ENCODE measurements at regions not wholly inside any gene's neighbourhood (a gene's known extent, or its start where the extent isn't known, plus 50 kb on each side); places are given as distances from the start of the nearest gene placed in this dataset.

DNA sequence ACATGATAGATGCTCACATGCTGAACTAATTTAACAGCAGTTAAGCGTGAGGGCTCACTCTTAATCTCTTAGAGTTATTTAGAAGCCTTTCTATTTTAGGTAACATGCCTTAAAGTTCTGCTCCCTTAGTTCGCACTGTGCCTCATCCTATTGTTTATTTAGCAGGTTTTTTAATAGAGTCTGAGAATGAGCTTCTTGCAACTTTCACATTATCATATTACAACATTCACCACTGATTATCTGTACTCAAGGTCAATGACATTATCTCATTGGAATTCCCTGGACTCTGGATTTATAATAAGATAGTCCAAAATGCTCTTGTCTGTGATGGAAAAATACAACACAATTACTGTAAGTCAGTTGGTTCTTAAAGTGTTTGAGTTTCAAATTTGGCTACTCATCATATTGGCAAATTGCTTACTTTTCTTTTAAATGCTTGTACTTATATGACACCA is 183.6 kb upstream of the SLC38A2 start:
- WGBS (ENCODE audit: missing lambda C conversion rate), result 13% methylated on average over 2 of the region's 2 CpGs
- POLR2A ChIA-PET, result interaction anchor here (1.0 kb wide), 1 partner anchor 32 kb away, joined by 7 read pairs; no protein-coding TSS in a partner anchor
- FAIRE-seq, result peak; percentile 32

DNA sequence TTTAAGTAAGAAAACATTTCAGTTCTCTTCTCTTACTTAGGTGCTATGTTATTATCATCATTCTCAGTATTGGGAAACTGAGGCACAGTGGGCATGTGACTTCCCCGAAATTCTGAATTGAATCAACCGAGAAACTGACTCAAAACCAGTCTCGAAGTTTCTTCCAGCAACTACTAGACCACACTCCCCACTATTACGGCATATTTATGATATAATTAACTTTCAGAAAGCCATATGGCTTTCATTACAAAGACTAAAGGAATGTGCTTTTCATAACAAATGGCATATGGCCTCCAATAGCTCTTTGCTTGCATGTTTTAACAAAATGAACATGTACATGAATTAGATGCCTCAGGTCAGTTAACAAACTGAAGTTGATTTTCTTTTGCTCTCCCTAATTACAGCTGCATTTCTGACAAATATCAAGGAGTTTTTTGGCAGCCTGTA is 182.9 kb upstream of the SLC38A2 start:
- DNase-seq (ENCODE audit: low read depth in 1 of 2, low spot score in 1 of 2) (no peak), ATAC-seq (no peak), FAIRE-seq (no peak)
- H3K4me3 ChIP-seq, result no peak overlapping the region
- 79% methylated on average over 4 of the region's 4 CpGs for WGBS (ENCODE audit: missing lambda C conversion rate)
- no peak for TF ChIP-seq NR3C1 (IDR thresholded peaks at IDR 0.05)
- no peak for TF ChIP-seq HEYL (CRISPR knock-in tag; IDR thresholded peaks at IDR 0.05)
- peak; percentile 81 for TF ChIP-seq ZSCAN20 (CRISPR knock-in tag; IDR thresholded peaks at IDR 0.05)
- TF ChIP-seq CHD2 (IDR thresholded peaks at IDR 0.05; ENCODE audit: low read length, partially characterized antibody), result no peak
- no peak for TF ChIP-seq PHF8 (IDR thresholded peaks at IDR 0.05; ENCODE audit: borderline replicate concordance, low read depth)
- TF ChIP-seq EHF (CRISPR knock-in tag; IDR thresholded peaks at IDR 0.05), result 0 out of 2 replicates have a peak, but pooled peaks have one; percentile 43
- no peak for TF ChIP-seq CBX8 (IDR thresholded peaks at IDR 0.05)
- no peak for TF ChIP-seq MAZ (IDR thresholded peaks at IDR 0.05; ENCODE audit: borderline replicate concordance, low read depth, low read length)
- TF ChIP-seq, protein P1, sequence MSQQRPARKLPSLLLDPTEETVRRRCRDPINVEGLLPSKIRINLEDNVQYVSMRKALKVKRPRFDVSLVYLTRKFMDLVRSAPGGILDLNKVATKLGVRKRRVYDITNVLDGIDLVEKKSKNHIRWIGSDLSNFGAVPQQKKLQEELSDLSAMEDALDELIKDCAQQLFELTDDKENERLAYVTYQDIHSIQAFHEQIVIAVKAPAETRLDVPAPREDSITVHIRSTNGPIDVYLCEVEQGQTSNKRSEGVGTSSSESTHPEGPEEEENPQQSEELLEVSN (IDR thresholded peaks at IDR 0.05; ENCODE audit: borderline replicate concordance, low read depth), result no peak
- H3K4me2 ChIP-seq, result peak overlapping the region; percentile 52
- H3K9me3 ChIP-seq, result peaks cover 6% of the 10 kb centered on the region; the same call in 1 of the 3 replicates
- H3K27ac ChIP-seq, result peak overlapping the region; percentile 74 to 77
- ChIA-PET CTCF (interaction anchor here (0.6 to 1.3 kb wide), 2 partner anchors 8 to 673 kb away, joined by 3 to 4 read pairs; no protein-coding TSS in a partner anchor), POLR2A (interaction anchor here (1.0 kb wide), 1 partner anchor 32 kb away, joined by 7 read pairs; no protein-coding TSS in a partner anchor)
- peaks cover 62% of the 10 kb centered on the region for H3K4me1 ChIP-seq

More for the DNA sequence above, 183.6 kb upstream of the SLC38A2 start:
- peak; percentile 58 to 61 for ATAC-seq
- TF ChIP-seq FOXS1 (CRISPR knock-in tag; IDR thresholded peaks at IDR 0.05) (peak; percentile 67; the same call in 1 of the 2 replicates), CEBPB (IDR thresholded peaks at IDR 0.05) (peak; percentile 52 to 71; a peak in 2 of 4 replicates), JUNB (IDR thresholded peaks at IDR 0.05) (peak; percentile 71), MAFK (IDR thresholded peaks at IDR 0.05; ENCODE audit: partially characterized antibody) (peak; percentile 79), GATA3 (IDR thresholded peaks at IDR 0.05; ENCODE audit: borderline replicate concordance) (peak; percentile 72; the same call in 1 of the 2 replicates), TP53 (CRISPR knock-in tag; IDR thresholded peaks at IDR 0.05) (no peak), JUN (IDR thresholded peaks at IDR 0.05) (peak in 1 of 2 experiments; percentile 15; a peak in 2 of 5 replicates), SMC3 (IDR thresholded peaks at IDR 0.05) (peak; percentile 33; the same call in 2 of the 3 replicates), FOSL2 (IDR thresholded peaks at IDR 0.05) (peak; percentile 43; the same call in 1 of the 2 replicates), FOSL2 (CRISPR knock-in tag; IDR thresholded peaks at IDR 0.05) (peak; percentile 85), MAZ (IDR thresholded peaks at IDR 0.05; ENCODE audit: borderline replicate concordance, low read depth, low read length) (no peak), EP300 (IDR thresholded peaks at IDR 0.05) (peak; percentile 43 to 58; a peak in 2 of 5 replicates)
- TF ChIP-seq, protein P2, sequence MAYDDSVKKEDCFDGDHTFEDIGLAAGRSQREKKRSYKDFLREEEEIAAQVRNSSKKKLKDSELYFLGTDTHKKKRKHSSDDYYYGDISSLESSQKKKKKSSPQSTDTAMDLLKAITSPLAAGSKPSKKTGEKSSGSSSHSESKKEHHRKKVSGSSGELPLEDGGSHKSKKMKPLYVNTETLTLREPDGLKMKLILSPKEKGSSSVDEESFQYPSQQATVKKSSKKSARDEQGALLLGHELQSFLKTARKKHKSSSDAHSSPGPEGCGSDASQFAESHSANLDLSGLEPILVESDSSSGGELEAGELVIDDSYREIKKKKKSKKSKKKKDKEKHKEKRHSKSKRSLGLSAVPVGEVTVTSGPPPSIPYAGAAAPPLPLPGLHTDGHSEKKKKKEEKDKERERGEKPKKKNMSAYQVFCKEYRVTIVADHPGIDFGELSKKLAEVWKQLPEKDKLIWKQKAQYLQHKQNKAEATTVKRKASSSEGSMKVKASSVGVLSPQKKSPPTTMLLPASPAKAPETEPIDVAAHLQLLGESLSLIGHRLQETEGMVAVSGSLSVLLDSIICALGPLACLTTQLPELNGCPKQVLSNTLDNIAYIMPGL (CRISPR knock-in tag; IDR thresholded peaks at IDR 0.05; ENCODE audit: borderline replicate concordance), result no peak
- TF ChIP-seq, protein P3, sequence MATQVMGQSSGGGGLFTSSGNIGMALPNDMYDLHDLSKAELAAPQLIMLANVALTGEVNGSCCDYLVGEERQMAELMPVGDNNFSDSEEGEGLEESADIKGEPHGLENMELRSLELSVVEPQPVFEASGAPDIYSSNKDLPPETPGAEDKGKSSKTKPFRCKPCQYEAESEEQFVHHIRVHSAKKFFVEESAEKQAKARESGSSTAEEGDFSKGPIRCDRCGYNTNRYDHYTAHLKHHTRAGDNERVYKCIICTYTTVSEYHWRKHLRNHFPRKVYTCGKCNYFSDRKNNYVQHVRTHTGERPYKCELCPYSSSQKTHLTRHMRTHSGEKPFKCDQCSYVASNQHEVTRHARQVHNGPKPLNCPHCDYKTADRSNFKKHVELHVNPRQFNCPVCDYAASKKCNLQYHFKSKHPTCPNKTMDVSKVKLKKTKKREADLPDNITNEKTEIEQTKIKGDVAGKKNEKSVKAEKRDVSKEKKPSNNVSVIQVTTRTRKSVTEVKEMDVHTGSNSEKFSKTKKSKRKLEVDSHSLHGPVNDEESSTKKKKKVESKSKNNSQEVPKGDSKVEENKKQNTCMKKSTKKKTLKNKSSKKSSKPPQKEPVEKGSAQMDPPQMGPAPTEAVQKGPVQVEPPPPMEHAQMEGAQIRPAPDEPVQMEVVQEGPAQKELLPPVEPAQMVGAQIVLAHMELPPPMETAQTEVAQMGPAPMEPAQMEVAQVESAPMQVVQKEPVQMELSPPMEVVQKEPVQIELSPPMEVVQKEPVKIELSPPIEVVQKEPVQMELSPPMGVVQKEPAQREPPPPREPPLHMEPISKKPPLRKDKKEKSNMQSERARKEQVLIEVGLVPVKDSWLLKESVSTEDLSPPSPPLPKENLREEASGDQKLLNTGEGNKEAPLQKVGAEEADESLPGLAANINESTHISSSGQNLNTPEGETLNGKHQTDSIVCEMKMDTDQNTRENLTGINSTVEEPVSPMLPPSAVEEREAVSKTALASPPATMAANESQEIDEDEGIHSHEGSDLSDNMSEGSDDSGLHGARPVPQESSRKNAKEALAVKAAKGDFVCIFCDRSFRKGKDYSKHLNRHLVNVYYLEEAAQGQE (IDR thresholded peaks at IDR 0.05), result no peak
- TF ChIP-seq, protein P4, sequence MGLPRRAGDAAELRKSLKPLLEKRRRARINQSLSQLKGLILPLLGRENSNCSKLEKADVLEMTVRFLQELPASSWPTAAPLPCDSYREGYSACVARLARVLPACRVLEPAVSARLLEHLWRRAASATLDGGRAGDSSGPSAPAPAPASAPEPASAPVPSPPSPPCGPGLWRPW (IDR thresholded peaks at IDR 0.05), result 0 out of 2 replicates have a peak, but pooled peaks have one; percentile 12
- TF ChIP-seq, protein P1 (IDR thresholded peaks at IDR 0.05; ENCODE audit: borderline replicate concordance, low read depth), result no peak
- TF ChIP-seq, protein P5, sequence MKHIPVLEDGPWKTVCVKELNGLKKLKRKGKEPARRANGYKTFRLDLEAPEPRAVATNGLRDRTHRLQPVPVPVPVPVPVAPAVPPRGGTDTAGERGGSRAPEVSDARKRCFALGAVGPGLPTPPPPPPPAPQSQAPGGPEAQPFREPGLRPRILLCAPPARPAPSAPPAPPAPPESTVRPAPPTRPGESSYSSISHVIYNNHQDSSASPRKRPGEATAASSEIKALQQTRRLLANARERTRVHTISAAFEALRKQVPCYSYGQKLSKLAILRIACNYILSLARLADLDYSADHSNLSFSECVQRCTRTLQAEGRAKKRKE (CRISPR knock-in tag; IDR thresholded peaks at IDR 0.05; ENCODE audit: low read depth), result no peak
- TF ChIP-seq, protein P6, sequence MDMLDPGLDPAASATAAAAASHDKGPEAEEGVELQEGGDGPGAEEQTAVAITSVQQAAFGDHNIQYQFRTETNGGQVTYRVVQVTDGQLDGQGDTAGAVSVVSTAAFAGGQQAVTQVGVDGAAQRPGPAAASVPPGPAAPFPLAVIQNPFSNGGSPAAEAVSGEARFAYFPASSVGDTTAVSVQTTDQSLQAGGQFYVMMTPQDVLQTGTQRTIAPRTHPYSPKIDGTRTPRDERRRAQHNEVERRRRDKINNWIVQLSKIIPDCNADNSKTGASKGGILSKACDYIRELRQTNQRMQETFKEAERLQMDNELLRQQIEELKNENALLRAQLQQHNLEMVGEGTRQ (IDR thresholded peaks at IDR 0.05), result no peak
- Histone ChIP-seq H3K9me3 (peaks cover 4% of the 10 kb centered on the region; the same call in 1 of the 3 replicates), H3K4me1 (peaks cover 61% of the 10 kb centered on the region), H3K27ac (peak overlapping the region; percentile 74 to 77), H3K4me2 (peak overlapping the region; percentile 52), H3K4me3 (no peak overlapping the region)
- CTCF ChIA-PET, result interaction anchor here (0.6 to 1.3 kb wide), 2 partner anchors 9 to 672 kb away, joined by 3 to 4 read pairs; no protein-coding TSS in a partner anchor
- peak; percentile 19 to 68 for DNase-seq (ENCODE audit: low read depth in 1 of 2, low spot score in 1 of 2)

Data from A549 (cell line).